Fibroblast of lung (primary cell): ENCODE measurements at regions not wholly inside any gene's neighbourhood (a gene's known extent, or its start where the extent isn't known, plus 50 kb on each side); places are given as distances from the start of the nearest gene placed in this dataset.

Source experiments
- DNase-seq, 2 donors: peaks; one replicate each; pipeline versions ENCODE4 v3.0.0 to v3.0.0-alpha.2; 2010; ENCODE audit warnings: low read depth in 2 of 2
- H2AFZ ChIP-seq: 2 replicates; pipeline ENCODE4 v1.5.1; 2012; ENCODE audit warnings: low read length, control low read depth, inconsistent platforms
- H3K27ac ChIP-seq: 2 replicates; pipeline ENCODE4 v1.5.1; 2011; ENCODE audit warnings: low read length, control low read depth; ENCODE audit not compliant: insufficient read depth
- H3K27me3 ChIP-seq: 2 replicates; pipeline ENCODE4 v1.5.1; 2011; ENCODE audit warnings: mild to moderate bottlenecking, low read length; ENCODE audit not compliant: control insufficient read depth, insufficient read depth
- H3K36me3 ChIP-seq: 2 replicates; pipeline ENCODE4 v1.5.1; 2011; ENCODE audit warnings: low read length; ENCODE audit not compliant: control insufficient read depth, insufficient read depth
- H3K4me1 ChIP-seq: 2 replicates; pipeline ENCODE4 v1.5.1; 2011; ENCODE audit warnings: low read length; ENCODE audit not compliant: control insufficient read depth, insufficient read depth; ENCODE audit errors: extremely low read depth
- H3K4me2 ChIP-seq: 2 replicates; pipeline ENCODE4 v1.5.1; 2011; ENCODE audit warnings: low read length, control low read depth; ENCODE audit not compliant: insufficient read depth; ENCODE audit errors: extremely low read depth
- H3K4me3 ChIP-seq, 4 experiments: fragments of 200-600 bp in 1 of 4; sonication (generic) in 1 of 4; replicated peaks in 1 of 4; 2 replicates each; pipeline ENCODE4 v1.5.1; 2011 to 2016; ENCODE audit warnings: low read length in 4 of 4, low read depth in 3 of 4, mild to moderate bottlenecking in 3 of 4, control low read depth in 2 of 4, inconsistent platforms in 1 of 4, mixed read lengths in 1 of 4; ENCODE audit not compliant: insufficient read depth in 1 of 4; ENCODE audit errors: control extremely low read depth in 1 of 4
- H3K79me2 ChIP-seq: 2 replicates; pipeline ENCODE4 v1.5.1; 2012; ENCODE audit warnings: mild to moderate bottlenecking, low read length, inconsistent platforms; ENCODE audit not compliant: control insufficient read depth, insufficient read depth
- H3K9ac ChIP-seq: 2 replicates; pipeline ENCODE4 v1.5.1; 2011; ENCODE audit warnings: mild to moderate bottlenecking, low read length, control low read depth; ENCODE audit not compliant: insufficient read depth
- H3K9me3 ChIP-seq: 2 replicates; pipeline ENCODE4 v1.5.1; 2012; ENCODE audit warnings: low read depth, low read length; ENCODE audit not compliant: control insufficient read depth, insufficient read depth
- H4K20me1 ChIP-seq: 2 replicates; pipeline ENCODE4 v1.5.1; 2011; ENCODE audit warnings: low read length; ENCODE audit not compliant: control insufficient read depth, insufficient read depth; ENCODE audit errors: extremely low read depth
- CTCF ChIP-seq, 2 donors: IDR thresholded peaks in 1 of 2; conservative IDR thresholded peaks in 1 of 2; 1 replicate in 1 of 2; 2 replicates in 1 of 2; pipeline ENCODE4 v1.5.1; 2011 to 2012; ENCODE audit warnings: low read length in 2 of 2, control low read depth in 1 of 2, inconsistent platforms in 1 of 2, low read depth in 1 of 2, mild to moderate bottlenecking in 1 of 2
- EZH2 ChIP-seq: IDR thresholded peaks from 2 replicates; pipeline ENCODE4 v1.5.1; 2012; ENCODE audit warnings: low read length, control low read depth, mild to moderate bottlenecking; ENCODE audit errors: missing control alignments

GRCh38 chr1:94723463-94723862 is 96.7 kb upstream of the SLC44A3 start:
- peaks cover 13% of the 10 kb centered on the region for H3K4me1 ChIP-seq

GRCh38 chr1:94722181-94722580 is 98.0 kb upstream of the SLC44A3 start:
- Histone ChIP-seq H2AFZ (no peak overlapping the region), H3K9me3 (no peaks in the 10 kb centered on the region), H3K36me3 (no peaks in the 10 kb centered on the region), H3K27ac (no peak overlapping the region), H3K4me2 (no peak overlapping the region), H3K4me1 (peaks cover 6% of the 10 kb centered on the region), H4K20me1 (no peaks in the 10 kb centered on the region), H3K4me3 (no peak overlapping the region), H3K79me2 (no peaks in the 10 kb centered on the region), H3K27me3 (no peaks in the 10 kb centered on the region), H3K9ac (no peak overlapping the region)
- no peak for DNase-seq
- TF ChIP-seq CTCF (conservative IDR thresholded peaks at IDR 0.05 in 1 of 2, IDR thresholded peaks at IDR 0.05 in 1 of 2; ENCODE audit: low read depth in 1 of 2, low read length in 2 of 2), result no peak
- TF ChIP-seq EZH2, result no peak

More at GRCh38 chr1:94723463-94723862, 96.7 kb upstream of the SLC44A3 start:
- no peak overlapping the region for H3K4me2 ChIP-seq
- no peaks in the 10 kb centered on the region for H3K79me2 ChIP-seq
- no peaks in the 10 kb centered on the region for H3K27me3 ChIP-seq
- no peak overlapping the region for H3K27ac ChIP-seq
- DNase-seq, result no peak
- no peak overlapping the region for H2AFZ ChIP-seq
- no peaks in the 10 kb centered on the region for H4K20me1 ChIP-seq
- no peak overlapping the region for H3K4me3 ChIP-seq
- no peaks in the 10 kb centered on the region for H3K36me3 ChIP-seq
- no peaks in the 10 kb centered on the region for H3K9me3 ChIP-seq
- H3K9ac ChIP-seq, result no peak overlapping the region
- TF ChIP-seq CTCF (conservative IDR thresholded peaks at IDR 0.05 in 1 of 2, IDR thresholded peaks at IDR 0.05 in 1 of 2; ENCODE audit: low read depth in 1 of 2, low read length in 2 of 2), result no peak
- no peak for TF ChIP-seq EZH2

GRCh38 chr1:94721240-94721639 is 98.9 kb upstream of the SLC44A3 start:
- Histone ChIP-seq H3K79me2 (no peaks in the 10 kb centered on the region), H2AFZ (no peak overlapping the region), H3K36me3 (no peaks in the 10 kb centered on the region), H3K4me2 (no peak overlapping the region), H4K20me1 (no peaks in the 10 kb centered on the region), H3K27ac (no peak overlapping the region), H3K27me3 (no peaks in the 10 kb centered on the region), H3K9ac (no peak overlapping the region), H3K4me3 (no peak overlapping the region), H3K9me3 (no peaks in the 10 kb centered on the region), H3K4me1 (no peaks in the 10 kb centered on the region)
- DNase-seq, result no peak
- TF ChIP-seq CTCF (conservative IDR thresholded peaks at IDR 0.05 in 1 of 2, IDR thresholded peaks at IDR 0.05 in 1 of 2; ENCODE audit: low read depth in 1 of 2, low read length in 2 of 2) (no peak), EZH2 (no peak)
